Lung (tissue), 11 donors: ENCODE measurements at regions not wholly inside any gene's neighbourhood (a gene's known extent, or its start where the extent isn't known, plus 50 kb on each side); places are given as distances from the start of the nearest gene placed in this dataset.

ENCODE experiments used
- ATAC-seq: fragments of 200-7000 bp; cut with Tn5 transposase; one replicate; pipeline ENCODE4 v1.9.1; 2020; ENCODE audit warnings: moderate number of reproducible peaks; ENCODE audit not compliant: insufficient read depth, low FRiP score
- DNase-seq, 3 donors: peaks; one replicate each; pipeline ENCODE4 v3.0.0-alpha.2; 2013 to 2017
- H3K27ac ChIP-seq, 2 donors: one replicate each; pipeline ENCODE4 v1.5.1; 2013; ENCODE audit warnings: mild to moderate bottlenecking in 2 of 2, moderate library complexity in 2 of 2, control low read depth in 1 of 2, inconsistent platforms in 1 of 2, low read depth in 1 of 2, low read length in 1 of 2
- H3K27me3 ChIP-seq, 3 donors: one replicate each; pipeline ENCODE4 v1.5.1; 2013; ENCODE audit warnings: low read length in 2 of 3; ENCODE audit not compliant: control insufficient read depth in 3 of 3, insufficient read depth in 3 of 3
- H3K36me3 ChIP-seq, 4 donors: one replicate each; pipeline ENCODE4 v1.5.1; 2013; ENCODE audit warnings: low read length in 4 of 4, mild to moderate bottlenecking in 1 of 4, moderate library complexity in 1 of 4; ENCODE audit not compliant: control insufficient read depth in 4 of 4, insufficient read depth in 4 of 4
- H3K4me1 ChIP-seq, 5 donors: one replicate each; pipeline ENCODE4 v1.5.1; 2013; ENCODE audit warnings: low read length in 5 of 5, mild to moderate bottlenecking in 2 of 5, moderate library complexity in 1 of 5; ENCODE audit not compliant: control insufficient read depth in 5 of 5, insufficient read depth in 5 of 5
- H3K4me3 ChIP-seq: one replicate; pipeline ENCODE4 v1.5.1; 2013; ENCODE audit warnings: mild to moderate bottlenecking, control low read depth, moderate library complexity
- H3K9ac ChIP-seq, 2 donors: one replicate each; pipeline ENCODE4 v1.5.1; 2013; ENCODE audit warnings: low read length in 2 of 2, control low read depth in 1 of 2; ENCODE audit not compliant: insufficient read depth in 1 of 2
- H3K9me3 ChIP-seq, 4 donors: one replicate each; pipeline ENCODE4 v1.5.1; 2013; ENCODE audit warnings: low read length in 3 of 4, mild to moderate bottlenecking in 1 of 4, moderate library complexity in 1 of 4; ENCODE audit not compliant: control insufficient read depth in 4 of 4, insufficient read depth in 3 of 4
- CTCF ChIP-seq: IDR thresholded peaks from 2 replicates; pipeline ENCODE4 v1.5.1; 2012; ENCODE audit warnings: mild to moderate bottlenecking; ENCODE audit errors: control extremely low read depth, extremely low read depth
- WGBS, 2 donors: extraction: QIAGEN DNeasy Blood & Tissue Kit; methylation state at CpG; one replicate each; pipeline ENCODE4 v1.1.7; 2013; 5-methylcytosine and 5-hydroxymethylcytosine counted together
- donor health status: control.
- donor health status: control.
- donor health status: Bipolar disorder and iron deficiency.
- donor health status: healthy.
- donor health status: DM: yes; HTN: yes; CAD: no.

DNA sequence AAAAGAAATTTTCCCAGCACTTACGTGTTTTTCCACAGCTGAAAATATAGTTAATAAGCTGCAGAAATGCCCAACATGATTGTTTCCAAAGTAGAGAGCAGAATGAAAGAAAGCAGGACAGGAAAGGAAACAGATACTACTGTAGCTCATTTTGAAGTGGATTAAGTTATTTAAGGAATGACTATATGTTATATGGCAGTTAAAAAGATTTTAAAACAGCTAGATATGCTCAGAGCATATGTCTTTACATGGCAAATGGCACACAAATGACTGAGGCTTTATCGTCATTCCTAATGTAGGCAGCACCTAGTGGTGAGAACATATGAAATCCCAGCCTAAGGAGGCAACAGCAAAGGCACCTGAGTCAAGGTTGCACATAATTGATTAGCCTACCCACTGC, 106.6 kb upstream of the SEMA6D start:
- 93 to 94% methylated on average over 2 of the region's 2 CpGs for WGBS, 2 donors

DNA sequence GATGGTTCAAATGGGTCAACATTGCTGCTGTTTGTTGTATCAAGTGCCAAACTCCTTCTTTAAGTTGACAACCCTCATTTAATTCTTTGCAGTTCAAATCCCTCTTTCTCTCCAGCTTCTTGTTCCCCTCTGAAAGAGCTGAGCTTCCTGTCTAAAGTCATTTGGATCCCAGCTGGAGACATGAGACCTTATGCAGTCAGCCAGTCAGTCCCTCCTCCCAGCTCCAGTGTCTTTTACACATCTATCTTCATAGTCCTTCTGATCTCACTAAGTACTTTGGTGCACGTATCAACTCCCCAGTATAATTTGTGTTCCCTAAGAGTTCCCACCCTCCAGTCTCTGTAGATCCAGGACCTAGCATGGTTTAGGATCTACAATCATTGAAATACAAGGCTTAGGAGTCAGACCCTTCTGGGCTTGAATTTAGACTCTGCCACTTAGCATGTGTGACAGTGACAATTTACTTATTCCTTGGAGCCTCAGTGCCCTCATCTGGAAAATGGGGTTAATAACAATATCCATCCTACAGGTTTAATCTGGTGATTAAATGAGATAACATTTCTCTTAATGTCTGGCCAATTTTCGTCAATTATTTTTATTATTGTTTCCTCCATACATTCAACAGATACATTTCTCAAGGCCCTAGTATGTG, 102.8 kb upstream of the SEMA6D start:
- no peaks in the 10 kb centered on the region for H3K27me3 ChIP-seq
- peaks cover 0 to 9% (median 0%) of the 10 kb centered on the region in 5 donors for H3K4me1 ChIP-seq
- H3K9ac ChIP-seq = no peak overlapping the region
- 81 to 84% methylated on average over 2 of the region's 2 CpGs for WGBS, 2 donors
- no peak for DNase-seq
- no peak overlapping the region for H3K27ac ChIP-seq
- TF ChIP-seq CTCF = no peak
- H3K4me3 ChIP-seq = no peak overlapping the region
- no peaks in the 10 kb centered on the region for H3K9me3 ChIP-seq
- H3K36me3 ChIP-seq = no peaks in the 10 kb centered on the region
- ATAC-seq = no peak

More for the DNA sequence above, 106.6 kb upstream of the SEMA6D start:
- no peak overlapping the region for H3K4me3 ChIP-seq
- no peak for ATAC-seq
- H3K27me3 ChIP-seq = no peaks in the 10 kb centered on the region
- no peak for DNase-seq
- no peak for TF ChIP-seq CTCF
- no peak overlapping the region for H3K9ac ChIP-seq
- peaks cover 0 to 25% (median 4%) of the 10 kb centered on the region in 5 donors for H3K4me1 ChIP-seq
- H3K9me3 ChIP-seq = no peaks in the 10 kb centered on the region
- no peaks in the 10 kb centered on the region for H3K36me3 ChIP-seq
- no peak overlapping the region for H3K27ac ChIP-seq

DNA sequence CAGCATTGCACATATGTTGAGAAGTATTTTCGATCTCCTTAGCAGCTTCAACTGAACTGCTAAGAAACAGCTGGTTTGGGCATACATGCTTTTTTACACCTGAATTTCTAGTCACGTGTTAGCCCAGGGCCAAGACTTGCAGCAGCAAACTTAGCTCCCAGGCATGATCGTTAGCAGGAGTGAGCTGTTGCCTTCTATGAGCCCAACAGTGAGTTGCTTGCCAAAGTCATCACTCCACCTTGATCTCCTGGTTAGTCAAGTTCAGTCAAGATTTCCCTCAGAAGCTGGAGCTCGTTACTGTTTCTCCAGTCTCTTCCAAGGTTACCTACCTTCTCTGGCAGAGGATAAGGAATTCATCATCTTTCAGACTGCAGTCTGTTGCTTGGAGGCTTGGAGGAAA, 100.4 kb upstream of the SEMA6D start:
- Histone ChIP-seq H3K4me1 (no peaks in the 10 kb centered on the region), H3K9me3 (no peaks in the 10 kb centered on the region), H3K9ac (no peak overlapping the region), H3K36me3 (no peaks in the 10 kb centered on the region), H3K27me3 (no peaks in the 10 kb centered on the region), H3K4me3 (no peak overlapping the region), H3K27ac (no peak overlapping the region)
- WGBS, 2 donors = 83 to 92% methylated on average over 4 of the region's 4 CpGs
- no peak for TF ChIP-seq CTCF
- no peak for DNase-seq
- no peak for ATAC-seq

DNA sequence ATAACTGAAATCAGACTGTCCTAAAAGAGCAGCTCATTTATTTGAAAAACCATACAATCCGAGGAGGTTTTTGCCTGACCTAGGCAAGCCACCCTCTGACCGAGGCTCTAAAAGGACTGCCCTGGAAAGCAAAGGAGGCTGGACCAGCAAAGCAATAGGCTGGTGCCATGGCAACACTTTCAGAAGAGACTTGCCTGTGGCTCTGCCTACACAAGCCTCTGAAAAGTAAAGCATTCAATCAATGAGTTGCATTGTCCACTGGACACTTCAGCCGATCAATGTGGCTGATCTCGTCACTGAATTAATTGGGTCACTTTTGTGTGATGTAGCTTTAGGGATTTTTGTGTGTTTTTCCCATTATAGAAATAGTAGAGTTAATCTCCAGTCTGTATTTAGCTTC, 99.1 kb upstream of the SEMA6D start:
- DNase-seq (no peak), ATAC-seq (no peak)
- Histone ChIP-seq H3K4me1 (no peaks in the 10 kb centered on the region), H3K36me3 (no peaks in the 10 kb centered on the region), H3K9ac (no peak overlapping the region), H3K4me3 (no peak overlapping the region), H3K9me3 (no peaks in the 10 kb centered on the region), H3K27me3 (no peaks in the 10 kb centered on the region), H3K27ac (no peak overlapping the region)
- no peak for TF ChIP-seq CTCF
- 81 to 84% methylated on average over 4 of the region's 4 CpGs for WGBS, 2 donors
